Dendritic cell treated with granulocyte-macrophage colony-stimulating factor and Interleukin-4, amounts not matched to agents 40 ng/mL and 50 ng/mL, for 4 days (primary cell): ENCODE measurements at regions not wholly inside any gene's neighbourhood (a gene's known extent, or its start where the extent isn't known, plus 50 kb on each side); places are given as distances from the start of the nearest gene placed in this dataset.
"Not testable (repeated sequence)": the region's sequence is repeated elsewhere in the genome, so short reads cannot be mapped to it uniquely, and the experiment has no call there.

ENCODE experiments used
- H3K27ac Mint-ChIP-seq: one replicate; pipeline ENCODE4 v1.8.0; 2022; ENCODE audit warnings: mild to moderate bottlenecking, mixed read lengths
- H3K27me3 Mint-ChIP-seq: one replicate; pipeline ENCODE4 v1.8.0; 2022; ENCODE audit warnings: mild to moderate bottlenecking, mixed read lengths
- H3K36me3 Mint-ChIP-seq: one replicate; pipeline ENCODE4 v1.8.0; 2022; ENCODE audit warnings: low read depth, mixed read lengths
- H3K4me1 Mint-ChIP-seq: one replicate; pipeline ENCODE4 v1.8.0; 2022; ENCODE audit warnings: low read depth, mixed read lengths
- H3K4me3 Mint-ChIP-seq: one replicate; pipeline ENCODE4 v1.8.0; 2022; ENCODE audit warnings: mild to moderate bottlenecking, moderate library complexity, mixed read lengths
- H3K9me3 Mint-ChIP-seq: one replicate; pipeline ENCODE4 v1.8.0; 2022; ENCODE audit warnings: mixed read lengths
- intact Hi-C: fragments of 100-400 bp; cut with micrococcal nuclease; formaldehyde crosslinking; loops from one replicate; pipeline ENCODE4 v1.15.0; 2022

DNA sequence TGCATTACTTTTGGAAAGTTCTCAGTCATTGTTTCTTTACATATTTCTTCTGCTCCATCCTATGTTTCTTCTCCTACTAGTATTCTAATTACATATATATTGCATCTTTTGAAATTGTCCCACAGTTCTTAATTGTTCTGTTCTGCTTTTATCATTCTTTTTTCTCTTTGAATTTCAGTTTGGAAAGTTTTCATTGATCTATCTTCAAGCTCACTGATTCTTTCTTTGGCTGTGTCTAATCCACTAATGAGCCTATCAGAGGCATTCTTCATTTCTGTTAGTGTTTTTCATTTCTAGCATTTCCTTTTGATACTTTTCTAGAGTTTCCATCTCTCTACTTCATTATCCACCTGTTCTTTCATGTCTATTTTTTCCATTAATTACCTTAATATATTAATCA lies 159.0 kb upstream of the KCNJ15 start:
- H3K4me1 Mint-ChIP-seq = no peaks in the 10 kb centered on the region
- H3K4me3 Mint-ChIP-seq = no peak overlapping the region
- H3K27ac Mint-ChIP-seq = no peak overlapping the region
- no peaks in the 10 kb centered on the region for H3K9me3 Mint-ChIP-seq
- intact Hi-C loops = no loop called here
- peaks cover 18% of the 10 kb centered on the region for H3K27me3 Mint-ChIP-seq
- no peaks in the 10 kb centered on the region for H3K36me3 Mint-ChIP-seq

DNA sequence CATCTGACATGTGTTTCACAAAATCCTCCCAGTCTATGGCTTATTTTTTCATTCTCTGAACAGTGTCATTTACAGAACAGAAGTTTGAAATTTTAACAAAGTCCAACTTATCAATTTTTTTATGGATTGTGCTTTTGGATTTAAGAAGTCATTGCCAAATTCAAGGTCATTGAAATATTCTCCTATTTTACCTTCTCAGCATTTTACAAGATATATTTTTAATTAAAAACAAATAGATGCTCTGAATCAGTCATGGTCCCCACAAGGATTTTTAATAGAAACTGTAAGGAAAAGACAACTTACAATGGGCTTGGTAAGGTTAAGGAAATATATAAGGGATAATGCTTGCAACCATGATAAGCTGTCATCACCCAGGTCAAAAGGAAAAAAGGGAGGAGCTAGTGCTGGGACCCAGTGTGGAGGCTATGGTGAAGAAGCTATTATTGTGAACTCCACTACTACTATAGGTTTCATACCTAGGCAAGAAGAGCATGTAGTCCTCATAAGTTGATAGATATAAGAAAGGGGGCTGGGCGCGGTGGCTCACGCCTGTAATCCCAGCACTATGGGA lies 144.5 kb upstream of the KCNJ15 start:
- H3K4me3 Mint-ChIP-seq = no peak overlapping the region
- no peaks in the 10 kb centered on the region for H3K4me1 Mint-ChIP-seq
- H3K9me3 Mint-ChIP-seq = no peaks in the 10 kb centered on the region
- intact Hi-C loops = no loop called here
- H3K27ac Mint-ChIP-seq = no peak overlapping the region
- H3K36me3 Mint-ChIP-seq = no peaks in the 10 kb centered on the region
- H3K27me3 Mint-ChIP-seq = peaks cover 8% of the 10 kb centered on the region

DNA sequence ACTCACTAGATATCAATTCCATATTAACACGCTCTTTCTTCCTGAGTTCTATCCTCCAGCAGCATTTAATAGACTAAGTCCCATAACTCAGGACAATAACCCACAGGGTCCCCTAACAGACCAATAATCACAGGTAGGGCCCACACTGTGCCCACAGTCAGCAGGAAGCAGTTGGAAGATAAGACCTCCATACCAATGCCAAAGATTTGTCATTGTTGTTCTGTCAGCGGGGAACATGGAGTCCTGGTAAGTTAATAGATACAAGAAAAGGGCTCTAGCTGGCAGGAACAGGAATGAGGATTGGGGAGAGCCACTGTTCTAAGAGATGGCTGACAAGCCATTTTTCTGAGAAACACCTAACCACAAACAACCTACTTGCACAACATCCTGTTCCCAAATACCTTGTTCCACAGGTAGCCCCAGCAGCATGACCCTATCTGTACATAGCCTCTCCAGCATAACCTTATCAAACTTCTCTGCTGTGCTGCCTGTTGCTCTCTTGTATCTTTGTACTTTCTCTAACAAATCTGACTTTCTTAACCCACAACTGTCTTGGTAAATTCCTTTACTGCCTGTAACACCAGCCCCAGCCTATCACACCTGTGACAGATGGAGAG lies 142.0 kb upstream of the KCNJ15 start:
- Mint-ChIP-seq H3K27ac (no peak overlapping the region), H3K9me3 (no peaks in the 10 kb centered on the region), H3K4me1 (no peaks in the 10 kb centered on the region), H3K27me3 (peaks cover 11% of the 10 kb centered on the region), H3K36me3 (no peaks in the 10 kb centered on the region), H3K4me3 (no peak overlapping the region)
- intact Hi-C loops = no loop called here

GRCh38 chr21:38115870-38116269 lies 140.9 kb upstream of the KCNJ15 start:
- H3K4me1 Mint-ChIP-seq = no peaks in the 10 kb centered on the region
- H3K27me3 Mint-ChIP-seq = peaks cover 11% of the 10 kb centered on the region
- no peaks in the 10 kb centered on the region for H3K9me3 Mint-ChIP-seq
- H3K4me3 Mint-ChIP-seq = no peak overlapping the region
- no peaks in the 10 kb centered on the region for H3K36me3 Mint-ChIP-seq
- H3K27ac Mint-ChIP-seq = no peak overlapping the region
- intact Hi-C loops = no loop called here

DNA sequence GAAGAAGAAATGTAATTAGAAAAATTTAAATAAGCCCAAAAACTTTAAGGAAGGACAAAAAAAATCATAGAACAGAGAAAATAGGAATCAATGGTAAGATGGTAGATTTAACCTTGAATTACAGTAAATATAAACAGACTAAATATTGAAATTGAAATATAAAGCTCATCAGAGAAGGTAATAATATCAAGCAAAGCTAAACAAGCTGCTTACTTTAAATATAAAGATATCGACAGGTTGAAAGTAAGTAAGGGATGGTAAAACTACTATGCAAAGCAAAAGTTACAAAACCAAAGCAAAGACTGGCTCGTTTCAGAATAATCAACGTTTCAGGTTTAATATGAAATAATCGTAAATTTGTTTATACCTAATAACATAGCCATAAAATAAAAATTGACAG lies 137.0 kb upstream of the KCNJ15 start:
- intact Hi-C loops = no loop called here
- no peak overlapping the region for H3K4me3 Mint-ChIP-seq
- no peaks in the 10 kb centered on the region for H3K9me3 Mint-ChIP-seq
- no peaks in the 10 kb centered on the region for H3K4me1 Mint-ChIP-seq
- H3K27me3 Mint-ChIP-seq = peaks cover 6% of the 10 kb centered on the region
- no peaks in the 10 kb centered on the region for H3K36me3 Mint-ChIP-seq
- no peak overlapping the region for H3K27ac Mint-ChIP-seq

- H3K4me3 Mint-ChIP-seq, H3K9me3 Mint-ChIP-seq, H3K27ac Mint-ChIP-seq, intact Hi-C loops, H3K27me3 Mint-ChIP-seq, H3K36me3 Mint-ChIP-seq, H3K4me1 Mint-ChIP-seq: not testable (repeated sequence)
Measured at GRCh38 chr21:38120679-38120983, 136.2 kb upstream of the KCNJ15 start.

GRCh38 chr21:38120984-38121855 lies 135.6 kb upstream of the KCNJ15 start:
- H3K4me1 Mint-ChIP-seq = no peaks in the 10 kb centered on the region
- H3K27me3 Mint-ChIP-seq = peaks cover 14% of the 10 kb centered on the region
- intact Hi-C loops = no loop called here
- no peaks in the 10 kb centered on the region for H3K9me3 Mint-ChIP-seq
- H3K36me3 Mint-ChIP-seq = no peaks in the 10 kb centered on the region
- H3K4me3 Mint-ChIP-seq = no peak overlapping the region
- H3K27ac Mint-ChIP-seq = no peak overlapping the region

GRCh38 chr21:38121888-38122720 lies 134.7 kb upstream of the KCNJ15 start:
- Mint-ChIP-seq H3K9me3 (no peaks in the 10 kb centered on the region), H3K27me3 (peaks cover 15% of the 10 kb centered on the region), H3K4me3 (no peak overlapping the region), H3K4me1 (no peaks in the 10 kb centered on the region), H3K36me3 (no peaks in the 10 kb centered on the region), H3K27ac (no peak overlapping the region)
- intact Hi-C loops = no loop called here

GRCh38 chr21:38123626-38124025 lies 133.2 kb upstream of the KCNJ15 start:
- intact Hi-C loops = loop anchor here (2.0 kb wide), 1 partner anchor 411 kb away; no protein-coding TSS in a partner anchor
- no peaks in the 10 kb centered on the region for H3K4me1 Mint-ChIP-seq
- H3K4me3 Mint-ChIP-seq = no peak overlapping the region
- H3K27ac Mint-ChIP-seq = no peak overlapping the region
- H3K27me3 Mint-ChIP-seq = peaks cover 14% of the 10 kb centered on the region
- no peaks in the 10 kb centered on the region for H3K36me3 Mint-ChIP-seq
- H3K9me3 Mint-ChIP-seq = no peaks in the 10 kb centered on the region

DNA sequence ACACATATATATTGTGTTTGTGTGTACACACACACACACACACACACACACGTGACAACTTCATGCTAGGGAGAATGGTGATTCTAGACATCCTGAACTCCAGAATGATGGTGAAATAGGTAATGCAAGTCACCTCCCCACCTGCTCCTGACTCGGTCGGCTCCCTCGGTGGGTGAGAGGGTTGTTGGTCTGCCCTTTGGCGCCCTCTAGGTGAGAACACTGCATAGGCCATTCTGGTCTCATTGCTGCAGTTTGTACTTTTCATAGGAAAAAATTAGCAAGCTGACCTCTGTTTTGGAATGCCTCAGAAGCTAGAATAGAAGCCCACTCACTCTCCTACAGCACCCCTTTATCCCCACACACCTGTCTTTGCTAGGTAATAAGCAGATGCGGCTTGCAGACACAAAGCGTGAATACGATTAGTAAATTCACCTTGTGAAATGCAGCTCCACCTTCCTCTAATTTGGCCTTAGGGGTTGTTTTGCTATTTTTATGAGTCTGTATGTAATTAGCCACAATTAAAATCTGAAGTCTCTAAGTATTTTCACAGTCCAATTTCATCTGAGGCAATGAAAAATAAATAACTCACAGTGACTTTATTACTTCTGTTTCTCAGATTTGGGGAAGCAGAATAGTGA lies 130.0 kb upstream of the KCNJ15 start:
- peaks cover 23% of the 10 kb centered on the region for H3K27me3 Mint-ChIP-seq
- intact Hi-C loops = loop anchor here (2.0 kb wide), 1 partner anchor 368 kb away; no protein-coding TSS in a partner anchor

GRCh38 chr21:38129711-38130110 lies 127.1 kb upstream of the KCNJ15 start:
- H3K36me3 Mint-ChIP-seq = no peaks in the 10 kb centered on the region
- no peak overlapping the region for H3K4me3 Mint-ChIP-seq
- H3K4me1 Mint-ChIP-seq = no peaks in the 10 kb centered on the region
- intact Hi-C loops = no loop called here
- no peak overlapping the region for H3K27ac Mint-ChIP-seq
- H3K27me3 Mint-ChIP-seq = peaks cover 24% of the 10 kb centered on the region
- no peaks in the 10 kb centered on the region for H3K9me3 Mint-ChIP-seq

More for the DNA sequence above, 130.0 kb upstream of the KCNJ15 start:
- H3K4me1 Mint-ChIP-seq = no peaks in the 10 kb centered on the region
- H3K9me3 Mint-ChIP-seq = no peaks in the 10 kb centered on the region
- no peak overlapping the region for H3K27ac Mint-ChIP-seq
- H3K4me3 Mint-ChIP-seq = no peak overlapping the region
- H3K36me3 Mint-ChIP-seq = no peaks in the 10 kb centered on the region

DNA sequence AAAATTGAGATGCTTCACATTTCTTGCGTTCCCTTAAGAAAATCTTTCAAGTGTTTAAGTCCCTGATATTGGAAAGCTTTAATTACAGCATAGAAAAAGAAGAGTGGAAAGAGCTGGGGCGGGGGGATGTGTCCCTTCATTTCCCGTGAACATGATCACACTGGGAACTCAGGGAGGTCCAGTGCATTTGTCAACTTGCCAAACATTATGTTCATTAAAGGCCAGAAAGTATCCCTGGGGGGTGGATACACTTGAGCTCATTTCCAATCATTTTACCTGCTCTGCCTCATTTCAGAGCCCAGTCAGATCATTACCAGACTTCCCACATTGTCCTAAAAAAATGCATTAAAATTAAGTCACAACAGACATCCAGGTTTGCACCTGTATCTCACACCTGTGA lies 123.6 kb upstream of the KCNJ15 start:
- H3K36me3 Mint-ChIP-seq = no peaks in the 10 kb centered on the region
- intact Hi-C loops = no loop called here
- no peaks in the 10 kb centered on the region for H3K9me3 Mint-ChIP-seq
- H3K27ac Mint-ChIP-seq = no peak overlapping the region
- H3K4me3 Mint-ChIP-seq = no peak overlapping the region
- H3K27me3 Mint-ChIP-seq = peaks cover 21% of the 10 kb centered on the region
- no peaks in the 10 kb centered on the region for H3K4me1 Mint-ChIP-seq

DNA sequence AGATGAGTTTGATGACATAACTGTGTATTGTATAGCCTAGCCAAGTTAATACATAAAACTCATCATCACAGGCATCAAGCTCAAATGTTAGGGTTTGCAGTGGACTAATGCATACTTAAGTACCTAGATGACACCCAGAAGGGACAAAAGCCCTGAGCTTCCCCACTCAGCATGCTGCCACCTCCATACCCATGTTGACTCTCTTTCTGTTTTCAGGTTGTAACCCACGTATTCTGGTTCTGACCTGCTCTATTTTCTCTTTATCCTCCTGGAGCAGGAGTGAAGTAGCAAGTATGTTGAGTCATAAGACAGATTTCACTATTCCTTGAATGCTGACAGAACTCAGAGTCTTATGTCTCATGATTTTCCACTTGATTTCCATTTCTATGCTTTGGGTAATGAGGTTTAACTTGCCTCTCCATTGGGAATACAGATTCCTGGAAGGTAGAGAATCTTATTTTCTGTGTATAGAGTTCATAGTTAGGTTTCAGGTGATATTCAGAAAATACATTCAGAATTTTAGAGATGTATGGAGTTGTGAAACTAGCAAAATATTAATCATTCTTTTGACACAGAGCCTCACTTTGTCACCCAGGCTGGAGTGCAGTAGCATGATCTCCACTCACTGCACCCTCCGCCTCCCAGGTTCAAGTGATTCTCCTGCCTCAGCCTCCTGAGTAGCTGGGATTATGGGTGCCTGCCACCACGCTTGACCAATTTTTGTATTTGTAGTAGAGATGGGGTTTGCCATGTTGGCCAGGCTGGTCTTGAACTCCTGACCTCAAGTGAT lies 122.5 kb upstream of the KCNJ15 start:
- no peak overlapping the region for H3K4me3 Mint-ChIP-seq
- intact Hi-C loops = no loop called here
- H3K4me1 Mint-ChIP-seq = no peaks in the 10 kb centered on the region
- no peak overlapping the region for H3K27ac Mint-ChIP-seq
- H3K36me3 Mint-ChIP-seq = no peaks in the 10 kb centered on the region
- peaks cover 19% of the 10 kb centered on the region for H3K27me3 Mint-ChIP-seq
- no peaks in the 10 kb centered on the region for H3K9me3 Mint-ChIP-seq
